ENCODE measurements at regions not wholly inside any gene's neighbourhood (a gene's known extent, or its start where the extent isn't known, plus 50 kb on each side); places are given as distances from the start of the nearest gene placed in this dataset.

GRCh38 chr16:86632206-86632605, 53.9 kb downstream of the FOXL1 start:
- DNase-seq (ENCODE audit: low spot score), result no peak

GRCh38 chr16:86632944-86633343, 54.6 kb downstream of the FOXL1 start:
- no peak for DNase-seq (ENCODE audit: low spot score)

GRCh38 chr16:86634292-86634691, 55.9 kb downstream of the FOXL1 start:
- DNase-seq (ENCODE audit: low spot score), result no peak

- no peak for DNase-seq (ENCODE audit: low spot score)
Measured at GRCh38 chr16:86635176-86635876, 57.0 kb downstream of the FOXL1 start.

GRCh38 chr16:86635926-86636325, 57.6 kb downstream of the FOXL1 start:
- no peak for DNase-seq (ENCODE audit: low spot score)

- no peak for DNase-seq (ENCODE audit: low spot score)
Measured at GRCh38 chr16:86637744-86638143, 59.4 kb downstream of the FOXL1 start.

- no peak for DNase-seq (ENCODE audit: low spot score)
Measured at GRCh38 chr16:86638642-86639041, 60.3 kb downstream of the FOXL1 start.

GRCh38 chr16:86639354-86639753, 61.0 kb downstream of the FOXL1 start:
- no peak for DNase-seq (ENCODE audit: low spot score)

GRCh38 chr16:86640265-86640843, 62.0 kb downstream of the FOXL1 start:
- no peak for DNase-seq (ENCODE audit: low spot score)

GRCh38 chr16:86642087-86642486, 63.7 kb downstream of the FOXL1 start:
- DNase-seq (ENCODE audit: low spot score), result no peak

- DNase-seq (ENCODE audit: low spot score), result no peak
Measured at GRCh38 chr16:86643671-86644070, 65.3 kb downstream of the FOXL1 start.

GRCh38 chr16:86647561-86647960, 69.2 kb downstream of the FOXL1 start:
- DNase-seq (ENCODE audit: low spot score), result no peak

- no peak for DNase-seq (ENCODE audit: low spot score)
Measured at GRCh38 chr16:86649875-86650274, 71.5 kb downstream of the FOXL1 start.

GRCh38 chr16:86651013-86651627, 72.8 kb downstream of the FOXL1 start:
- no peak for DNase-seq (ENCODE audit: low spot score)

GRCh38 chr16:86651823-86652222, 73.5 kb downstream of the FOXL1 start:
- DNase-seq (ENCODE audit: low spot score), result no peak

- DNase-seq (ENCODE audit: low spot score), result no peak
Measured at GRCh38 chr16:86653285-86654006, 75.1 kb downstream of the FOXL1 start.

GRCh38 chr16:86657972-86658371, 79.6 kb downstream of the FOXL1 start:
- DNase-seq (ENCODE audit: low spot score), result no peak

GRCh38 chr16:86660623-86661022, 82.3 kb downstream of the FOXL1 start:
- no peak for DNase-seq (ENCODE audit: low spot score)

GRCh38 chr16:86661706-86662105, 83.4 kb downstream of the FOXL1 start:
- no peak for DNase-seq (ENCODE audit: low spot score)

GRCh38 chr16:86662195-86662594, 83.8 kb downstream of the FOXL1 start:
- DNase-seq (ENCODE audit: low spot score), result no peak

GRCh38 chr16:86662740-86663139, 84.4 kb downstream of the FOXL1 start:
- no peak for DNase-seq (ENCODE audit: low spot score)

GRCh38 chr16:86663685-86664521, 85.6 kb downstream of the FOXL1 start:
- DNase-seq (ENCODE audit: low spot score), result no peak

Measured in D341Med (cell line).